GM06990 (cell line): ENCODE measurements at regions not wholly inside any gene's neighbourhood (a gene's known extent, or its start where the extent isn't known, plus 50 kb on each side); places are given as distances from the start of the nearest gene placed in this dataset.
"Not testable (repeated sequence)": the region's sequence is repeated elsewhere in the genome, so short reads cannot be mapped to it uniquely, and the experiment has no call there.

Source experiments
- DNase-seq: peaks from one replicate; pipeline ENCODE4 v3.0.0-alpha.2; 2011; ENCODE audit not compliant: insufficient read length; ENCODE audit errors: extremely low read depth
- H3K27me3 ChIP-seq: replicated peaks from 2 replicates; pipeline ENCODE4 v1.6.0; 2011; ENCODE audit warnings: low read length; ENCODE audit not compliant: control insufficient read depth, insufficient read depth
- H3K36me3 ChIP-seq: 2 replicates; pipeline ENCODE4 v1.5.1; 2011; ENCODE audit warnings: low read length; ENCODE audit not compliant: control insufficient read depth, insufficient read depth
- H3K4me3 ChIP-seq: replicated peaks from 2 replicates; pipeline ENCODE4 v1.5.1; 2011; ENCODE audit warnings: low read depth, mild to moderate bottlenecking, control low read depth, low read length
- TF ChIP-seq, protein P1 (sequence below): IDR thresholded peaks from 2 replicates; pipeline ENCODE4 v1.5.1; 2011; ENCODE audit warnings: low read length, control low read depth, mild to moderate bottlenecking, inconsistent platforms; ENCODE audit not compliant: insufficient read depth, poor library complexity, severe bottlenecking

DNA sequence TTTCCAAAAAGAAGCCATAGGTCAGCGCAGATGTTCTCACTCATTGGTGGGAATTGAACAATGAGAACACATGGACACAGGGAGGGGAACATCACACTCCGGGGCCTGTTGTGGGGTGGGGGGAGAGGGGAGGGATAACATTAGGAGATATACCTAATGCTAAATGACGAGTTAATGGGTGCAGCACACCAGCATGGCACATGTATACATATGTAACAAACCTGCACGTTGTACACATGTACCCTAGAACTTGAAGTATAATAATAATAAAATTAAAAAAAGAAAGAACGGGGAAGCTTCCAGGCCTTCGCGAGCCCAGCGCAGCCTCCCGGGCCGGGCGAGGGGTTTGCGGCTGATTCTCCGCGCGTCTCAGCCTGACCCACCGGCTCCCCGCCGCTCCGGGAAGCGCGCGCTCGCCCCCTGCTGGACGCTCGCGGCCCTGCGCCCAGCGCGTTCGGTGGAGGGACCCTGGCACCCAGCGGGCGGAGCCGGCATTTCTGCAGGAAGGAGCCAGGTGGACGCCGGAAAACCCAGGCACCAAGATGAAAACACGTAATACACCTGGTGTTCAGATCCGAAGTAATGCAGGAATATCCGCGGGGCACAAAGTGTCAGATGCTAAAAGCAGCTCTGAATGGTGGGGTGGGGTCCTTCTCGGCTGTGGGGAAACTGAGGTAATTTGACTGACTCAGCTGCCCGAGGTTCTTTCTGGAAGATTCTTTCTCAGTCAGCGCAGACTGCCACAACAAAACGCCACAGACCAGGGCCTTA is 67.1 kb upstream of the PPP1R26 start:
- TF ChIP-seq, protein P1, sequence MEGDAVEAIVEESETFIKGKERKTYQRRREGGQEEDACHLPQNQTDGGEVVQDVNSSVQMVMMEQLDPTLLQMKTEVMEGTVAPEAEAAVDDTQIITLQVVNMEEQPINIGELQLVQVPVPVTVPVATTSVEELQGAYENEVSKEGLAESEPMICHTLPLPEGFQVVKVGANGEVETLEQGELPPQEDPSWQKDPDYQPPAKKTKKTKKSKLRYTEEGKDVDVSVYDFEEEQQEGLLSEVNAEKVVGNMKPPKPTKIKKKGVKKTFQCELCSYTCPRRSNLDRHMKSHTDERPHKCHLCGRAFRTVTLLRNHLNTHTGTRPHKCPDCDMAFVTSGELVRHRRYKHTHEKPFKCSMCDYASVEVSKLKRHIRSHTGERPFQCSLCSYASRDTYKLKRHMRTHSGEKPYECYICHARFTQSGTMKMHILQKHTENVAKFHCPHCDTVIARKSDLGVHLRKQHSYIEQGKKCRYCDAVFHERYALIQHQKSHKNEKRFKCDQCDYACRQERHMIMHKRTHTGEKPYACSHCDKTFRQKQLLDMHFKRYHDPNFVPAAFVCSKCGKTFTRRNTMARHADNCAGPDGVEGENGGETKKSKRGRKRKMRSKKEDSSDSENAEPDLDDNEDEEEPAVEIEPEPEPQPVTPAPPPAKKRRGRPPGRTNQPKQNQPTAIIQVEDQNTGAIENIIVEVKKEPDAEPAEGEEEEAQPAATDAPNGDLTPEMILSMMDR, result peak; percentile 80
- not testable (repeated sequence) for H3K4me3 ChIP-seq, H3K27me3 ChIP-seq, H3K36me3 ChIP-seq
- peak; percentile 76 for DNase-seq

DNA sequence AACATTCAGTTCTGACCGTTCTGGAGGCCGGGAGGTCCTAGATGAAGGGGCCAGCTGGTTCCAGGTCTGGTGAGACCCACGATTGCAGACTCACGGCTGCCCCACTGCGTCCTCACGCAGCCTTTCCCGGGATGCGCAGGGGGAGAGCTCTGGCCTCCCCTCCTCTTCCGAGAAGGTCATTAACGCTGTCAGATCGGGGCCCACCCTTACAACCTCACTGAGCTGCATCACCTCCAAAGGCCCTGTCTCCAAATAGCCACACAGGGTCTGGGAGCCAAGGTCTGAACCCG is 66.6 kb upstream of the PPP1R26 start:
- TF ChIP-seq, protein P1, result no peak
- no peaks in the 10 kb centered on the region; the same call in none of the 2 replicates for H3K27me3 ChIP-seq
- DNase-seq, result no peak
- no peak overlapping the region for H3K4me3 ChIP-seq
- H3K36me3 ChIP-seq, result no peaks in the 10 kb centered on the region

DNA sequence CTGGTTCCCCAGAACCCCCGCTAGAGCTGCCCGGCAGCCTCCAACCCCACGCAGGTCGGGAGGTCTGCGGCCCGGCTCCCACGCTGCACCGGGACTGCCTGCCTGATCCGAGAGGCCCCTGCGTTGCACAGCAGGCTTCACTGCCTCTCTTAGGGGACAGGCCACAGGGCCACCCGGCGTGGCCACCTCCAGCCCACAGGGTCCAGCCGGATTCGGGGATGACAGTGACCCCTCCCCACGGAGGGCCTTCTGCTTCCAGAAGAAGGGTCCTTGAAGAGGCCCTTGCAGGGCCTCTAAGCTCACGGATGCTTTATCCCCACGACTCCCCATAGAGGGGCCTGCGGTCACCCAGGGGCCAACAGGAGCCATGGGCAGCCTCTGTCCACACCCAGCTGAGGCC is 66.1 kb upstream of the PPP1R26 start:
- Histone ChIP-seq H3K4me3 (no peak overlapping the region), H3K36me3 (no peaks in the 10 kb centered on the region), H3K27me3 (no peaks in the 10 kb centered on the region; the same call in none of the 2 replicates)
- TF ChIP-seq, protein P1, result no peak
- no peak for DNase-seq

DNA sequence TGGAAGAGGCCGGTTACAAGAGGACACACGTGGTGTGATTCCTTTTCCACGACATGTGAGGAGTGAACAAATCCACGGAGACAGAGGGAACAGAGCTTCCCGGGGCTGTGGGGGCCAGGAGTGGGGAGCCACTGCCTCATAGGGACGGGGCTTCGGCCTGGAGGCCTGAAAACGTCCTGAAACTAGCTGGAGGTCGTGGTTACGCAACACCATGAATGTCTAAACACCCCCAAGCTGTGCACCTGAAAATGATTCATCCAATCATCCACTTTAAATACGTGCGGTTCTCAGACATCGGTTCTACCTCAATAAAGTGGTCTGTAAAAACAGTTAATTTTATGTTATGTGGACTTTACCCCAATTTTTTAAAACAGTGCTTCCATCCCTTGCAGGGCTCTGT is 65.3 kb upstream of the PPP1R26 start:
- Histone ChIP-seq H3K36me3 (no peaks in the 10 kb centered on the region), H3K4me3 (no peak overlapping the region), H3K27me3 (no peaks in the 10 kb centered on the region; the same call in 1 of the 2 replicates)
- TF ChIP-seq, protein P1, result no peak
- DNase-seq, result no peak

DNA sequence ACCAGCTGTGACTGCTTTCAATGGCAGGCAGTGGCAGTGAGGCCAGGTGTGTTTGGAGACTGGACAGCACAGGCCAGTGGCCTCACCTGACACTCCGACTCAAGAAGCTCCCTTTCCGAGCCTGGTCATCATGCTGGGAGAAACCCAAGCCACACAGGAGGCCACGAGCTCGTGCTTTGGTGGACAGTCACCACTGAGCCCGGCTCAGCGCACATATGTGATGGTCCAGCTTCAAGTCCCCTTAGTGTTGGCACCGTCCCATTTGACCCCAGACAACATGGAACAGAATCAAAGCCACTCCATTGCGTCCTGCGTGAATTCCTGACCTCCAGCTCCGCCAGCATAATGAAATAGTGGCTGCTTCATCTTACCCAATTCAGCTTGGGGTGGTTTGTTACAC is 64.0 kb upstream of the PPP1R26 start:
- no peaks in the 10 kb centered on the region for H3K36me3 ChIP-seq
- TF ChIP-seq, protein P1, result no peak
- no peak overlapping the region for H3K4me3 ChIP-seq
- no peak for DNase-seq
- H3K27me3 ChIP-seq, result no peaks in the 10 kb centered on the region
